Panc1 (cell line): ENCODE measurements at regions not wholly inside any gene's neighbourhood (a gene's known extent, or its start where the extent isn't known, plus 50 kb on each side); places are given as distances from the start of the nearest gene placed in this dataset.

Experiments
- ATAC-seq: fragments of 200-7000 bp; cut with Tn5 transposase; 2 replicates; pipeline ENCODE4 v1.9.1; 2020; ENCODE audit warnings: mild to moderate bottlenecking, moderate library complexity
- BruUV-seq: library from RNA; stranded (reverse); fragments of 400-500 nt; replicated peaks from 2 replicates; lab custom pipeline; 2021; lab: Mats Ljungman, UMichigan
- CTCF ChIA-PET: fragments of 300-600 bp; sonication (Branson Sonifier 250); formaldehyde crosslinking; loops from one replicate; lab custom pipeline; 2022; ENCODE audit warnings: antibody characterized with exemption; lab: Charles Lee
- POLR2A ChIA-PET: fragments of 300-600 bp; sonication (Branson Sonifier 250); formaldehyde crosslinking; loops from one replicate; lab custom pipeline; 2022; ENCODE audit warnings: antibody characterized with exemption; lab: Charles Lee
- DNase-seq: peaks from one replicate; pipeline ENCODE4 v3.0.0-alpha.2; 2010; ENCODE audit warnings: low read depth, low spot score
- H3K27ac ChIP-seq: 2 replicates; pipeline ENCODE4 v1.5.1; 2011; ENCODE audit warnings: mild to moderate bottlenecking, low read length, inconsistent platforms
- H3K27me3 ChIP-seq: fragments of 200-500 bp; sonication (Bioruptor generic); 2 replicates; pipeline ENCODE4 v1.6.0; 2014; ENCODE audit warnings: low read length, inconsistent platforms; ENCODE audit not compliant: control insufficient read depth, insufficient read depth
- H3K36me3 ChIP-seq: fragments of 200-500 bp; sonication (Bioruptor generic); 2 replicates; pipeline ENCODE4 v1.5.1; 2014; ENCODE audit warnings: inconsistent platforms, mild to moderate bottlenecking, low read length, moderate library complexity; ENCODE audit not compliant: control insufficient read depth, insufficient read depth
- H3K4me1 ChIP-seq: 2 replicates; pipeline ENCODE4 v1.5.1; 2011; ENCODE audit warnings: inconsistent platforms, mild to moderate bottlenecking, low read length, moderate library complexity; ENCODE audit not compliant: control insufficient read depth, insufficient read depth
- H3K4me3 ChIP-seq, 2 experiments: 2 replicates each; pipeline ENCODE4 v1.5.1; 2011 to 2012; ENCODE audit warnings: low read depth in 2 of 2, low read length in 2 of 2, mild to moderate bottlenecking in 2 of 2, inconsistent platforms in 1 of 2, moderate library complexity in 1 of 2
- H3K9me3 ChIP-seq: fragments of 200-500 bp; sonication (Bioruptor generic); 2 replicates; pipeline ENCODE4 v1.5.1; 2014; ENCODE audit warnings: low read depth, mild to moderate bottlenecking, inconsistent platforms, low read length, moderate library complexity; ENCODE audit not compliant: control insufficient read depth, insufficient read depth
- CTCF ChIP-seq: fragments of 450-650 bp; IDR thresholded peaks from 2 replicates; pipeline ENCODE4 v1.5.1; 2017; ENCODE audit warnings: mild to moderate bottlenecking
- POLR2AphosphoS5 ChIP-seq: IDR thresholded peaks from 2 replicates; pipeline ENCODE4 v1.6.1; 2012; ENCODE audit warnings: mild to moderate bottlenecking, low read depth, low read length, moderate library complexity
- SIN3A ChIP-seq: IDR thresholded peaks from 2 replicates; pipeline ENCODE4 v1.6.1; 2012; ENCODE audit warnings: low read depth, mild to moderate bottlenecking, low read length, moderate library complexity, borderline replicate concordance; ENCODE audit not compliant: insufficient read depth
- TCF7L2 ChIP-seq: IDR thresholded peaks from 2 replicates; pipeline ENCODE4 v1.6.1; 2011; ENCODE audit warnings: mild to moderate bottlenecking, low read depth, low read length, inconsistent platforms
- in situ Hi-C: cut with HindIII; loops from 2 replicates; pipeline ENCODE4 v1.10.0; 2016; ENCODE audit warnings: low sequenced_read_pairs, low pct_unique_long_range_greater_than_20kb
- intact Hi-C: fragments of 100-400 bp; cut with micrococcal nuclease; formaldehyde crosslinking; loops from one replicate; pipeline ENCODE4 v1.10.0; 2022; ENCODE audit not compliant: unreplicated experiment
- TF ChIP-seq, protein P1 (sequence below), 2 experiments: IDR thresholded peaks; 2 replicates each; pipeline ENCODE4 v1.6.1; 2011 to 2012; ENCODE audit warnings: low read depth in 2 of 2, control low read depth in 1 of 2, low read length in 1 of 2, mild to moderate bottlenecking in 1 of 2, moderate library complexity in 1 of 2; ENCODE audit not compliant: insufficient read depth in 1 of 2

- Histone ChIP-seq H3K27ac (no peak overlapping the region), H3K9me3 (no peaks in the 10 kb centered on the region), H3K4me1 (no peaks in the 10 kb centered on the region), H3K36me3 (no peaks in the 10 kb centered on the region), H3K4me3 (no peak overlapping the region), H3K27me3 (peaks cover 8% of the 10 kb centered on the region)
- ChIA-PET POLR2A (no interaction called here), CTCF (no interaction called here)
- DNase-seq (no peak), ATAC-seq (no peak)
- in situ Hi-C loops (no loop called here), intact Hi-C loops (no loop called here)
- no TSS peak for BruUV-seq
- TF ChIP-seq POLR2AphosphoS5 (no peak), SIN3A (no peak), CTCF (no peak), TCF7L2 (no peak)
- TF ChIP-seq, protein P1, sequence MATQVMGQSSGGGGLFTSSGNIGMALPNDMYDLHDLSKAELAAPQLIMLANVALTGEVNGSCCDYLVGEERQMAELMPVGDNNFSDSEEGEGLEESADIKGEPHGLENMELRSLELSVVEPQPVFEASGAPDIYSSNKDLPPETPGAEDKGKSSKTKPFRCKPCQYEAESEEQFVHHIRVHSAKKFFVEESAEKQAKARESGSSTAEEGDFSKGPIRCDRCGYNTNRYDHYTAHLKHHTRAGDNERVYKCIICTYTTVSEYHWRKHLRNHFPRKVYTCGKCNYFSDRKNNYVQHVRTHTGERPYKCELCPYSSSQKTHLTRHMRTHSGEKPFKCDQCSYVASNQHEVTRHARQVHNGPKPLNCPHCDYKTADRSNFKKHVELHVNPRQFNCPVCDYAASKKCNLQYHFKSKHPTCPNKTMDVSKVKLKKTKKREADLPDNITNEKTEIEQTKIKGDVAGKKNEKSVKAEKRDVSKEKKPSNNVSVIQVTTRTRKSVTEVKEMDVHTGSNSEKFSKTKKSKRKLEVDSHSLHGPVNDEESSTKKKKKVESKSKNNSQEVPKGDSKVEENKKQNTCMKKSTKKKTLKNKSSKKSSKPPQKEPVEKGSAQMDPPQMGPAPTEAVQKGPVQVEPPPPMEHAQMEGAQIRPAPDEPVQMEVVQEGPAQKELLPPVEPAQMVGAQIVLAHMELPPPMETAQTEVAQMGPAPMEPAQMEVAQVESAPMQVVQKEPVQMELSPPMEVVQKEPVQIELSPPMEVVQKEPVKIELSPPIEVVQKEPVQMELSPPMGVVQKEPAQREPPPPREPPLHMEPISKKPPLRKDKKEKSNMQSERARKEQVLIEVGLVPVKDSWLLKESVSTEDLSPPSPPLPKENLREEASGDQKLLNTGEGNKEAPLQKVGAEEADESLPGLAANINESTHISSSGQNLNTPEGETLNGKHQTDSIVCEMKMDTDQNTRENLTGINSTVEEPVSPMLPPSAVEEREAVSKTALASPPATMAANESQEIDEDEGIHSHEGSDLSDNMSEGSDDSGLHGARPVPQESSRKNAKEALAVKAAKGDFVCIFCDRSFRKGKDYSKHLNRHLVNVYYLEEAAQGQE (IDR thresholded peaks at IDR 0.05; ENCODE audit: insufficient read depth in 1 of 2, low read depth in 2 of 2, low read length in 1 of 2): no peak
Observed at GRCh38 chr2:20915271-20915670, 92.4 kb upstream of the LDAH start.

GRCh38 chr2:20914771-20915170 is 91.9 kb upstream of the LDAH start:
- no peak for DNase-seq
- Histone ChIP-seq H3K27ac (no peak overlapping the region), H3K4me3 (no peak overlapping the region), H3K4me1 (no peaks in the 10 kb centered on the region), H3K27me3 (peaks cover 8% of the 10 kb centered on the region), H3K36me3 (no peaks in the 10 kb centered on the region), H3K9me3 (no peaks in the 10 kb centered on the region)
- BruUV-seq: no TSS peak
- no peak for ATAC-seq
- POLR2A ChIA-PET: no interaction called here
- TF ChIP-seq, protein P1 (IDR thresholded peaks at IDR 0.05; ENCODE audit: insufficient read depth in 1 of 2, low read depth in 2 of 2, low read length in 1 of 2): no peak
- TF ChIP-seq POLR2AphosphoS5 (no peak), TCF7L2 (no peak), CTCF (no peak), SIN3A (no peak)
- intact Hi-C loops (no loop called here), in situ Hi-C loops (no loop called here)
- CTCF ChIA-PET: no interaction called here
